M059J (cell line): ENCODE measurements at regions not wholly inside any gene's neighbourhood (a gene's known extent, or its start where the extent isn't known, plus 50 kb on each side); places are given as distances from the start of the nearest gene placed in this dataset.
"Not testable (repeated sequence)": the region's sequence is repeated elsewhere in the genome, so short reads cannot be mapped to it uniquely, and the experiment has no call there.

Source experiments
- DNase-seq: peaks from one replicate; pipeline ENCODE4 v3.0.0-alpha.2; 2012; ENCODE audit warnings: low read depth

DNA sequence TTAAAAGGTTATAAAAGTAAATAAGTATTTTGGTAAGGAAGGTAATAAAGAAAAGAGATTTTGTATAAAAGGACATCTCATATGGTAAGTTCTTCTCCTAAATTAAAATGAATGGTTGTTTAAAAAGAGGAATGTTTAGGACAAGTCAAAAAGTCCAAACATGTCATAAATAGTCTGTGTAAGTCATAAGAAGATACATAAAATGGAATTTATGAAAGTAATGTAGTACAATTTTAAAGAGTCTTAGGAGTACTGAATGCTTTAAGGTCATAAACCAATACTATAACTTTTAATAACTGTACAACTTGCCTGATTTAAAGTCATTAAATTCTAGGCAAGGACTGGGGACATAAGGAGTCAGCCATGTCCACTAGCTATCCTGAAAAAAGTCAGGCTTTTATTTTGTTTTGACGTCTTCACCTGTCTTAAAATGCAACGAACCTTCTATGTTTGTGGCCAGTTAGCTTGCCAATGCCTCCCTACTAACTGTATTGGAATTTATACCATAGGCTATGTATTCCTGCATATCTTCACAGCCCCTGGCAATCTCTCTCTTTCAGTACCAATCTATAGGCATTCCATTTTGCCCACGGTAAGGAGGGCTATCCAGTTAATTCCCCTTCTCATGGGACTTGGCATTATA is 312.3 kb upstream of the LRRTM4 start:
- no peak for DNase-seq

DNA sequence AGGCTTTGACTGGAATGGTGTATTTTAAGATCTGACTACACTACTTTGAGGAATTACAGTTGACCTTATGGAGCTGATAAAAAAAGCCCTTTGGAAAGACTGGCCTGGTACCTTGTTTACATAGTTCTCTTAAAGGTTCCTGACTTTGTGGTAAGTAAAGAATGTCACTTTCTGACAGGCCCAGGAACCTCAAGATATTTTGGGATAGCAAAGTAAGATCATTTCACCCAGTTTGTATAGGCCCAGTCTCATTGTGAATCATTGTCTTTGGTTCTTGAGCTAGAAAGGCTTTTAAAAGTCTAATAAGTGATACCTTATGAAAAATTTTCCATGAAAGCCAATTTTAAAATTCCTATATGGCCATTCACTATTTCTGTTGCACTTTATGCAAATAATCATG is 316.3 kb upstream of the LRRTM4 start:
- peak; percentile 16 for DNase-seq

DNA sequence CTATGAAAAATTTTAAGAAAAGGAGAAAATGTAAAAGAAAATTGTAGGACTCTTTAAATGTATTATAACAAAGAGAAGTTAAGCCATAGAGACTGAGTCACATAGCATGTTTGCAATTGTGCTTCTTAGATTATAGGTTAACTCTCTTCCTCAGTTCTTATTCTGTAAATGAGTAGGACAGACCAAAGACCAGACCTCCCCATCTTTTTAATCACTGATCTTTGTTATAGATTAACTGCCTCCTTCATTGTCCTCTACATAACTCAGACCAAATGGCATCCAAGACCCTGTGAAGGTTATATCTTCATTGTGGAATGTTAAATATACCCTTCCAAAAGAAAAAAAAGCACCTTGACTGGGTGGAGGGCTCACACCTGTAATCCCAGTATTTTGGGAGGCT is 316.9 kb upstream of the LRRTM4 start:
- no peak for DNase-seq

DNA sequence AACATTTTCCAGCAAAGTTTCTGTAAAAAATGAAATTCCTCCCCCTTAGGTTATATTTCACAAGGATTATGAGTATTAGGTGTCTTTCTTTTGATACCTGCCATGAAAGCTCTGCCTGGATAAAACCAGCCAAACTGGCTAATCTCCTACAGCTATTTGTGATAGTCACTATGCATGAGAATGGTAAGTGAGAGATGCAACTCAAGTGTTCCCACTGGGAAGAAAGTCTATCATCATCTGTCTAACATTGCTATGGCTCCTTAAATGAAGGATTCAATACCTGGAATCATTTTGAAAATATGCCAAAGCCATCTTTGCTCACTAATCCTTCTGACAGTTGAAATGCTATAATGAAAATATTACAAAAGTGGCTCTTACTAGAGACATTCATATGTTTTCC is 339.9 kb upstream of the LRRTM4 start:
- no peak for DNase-seq

DNA sequence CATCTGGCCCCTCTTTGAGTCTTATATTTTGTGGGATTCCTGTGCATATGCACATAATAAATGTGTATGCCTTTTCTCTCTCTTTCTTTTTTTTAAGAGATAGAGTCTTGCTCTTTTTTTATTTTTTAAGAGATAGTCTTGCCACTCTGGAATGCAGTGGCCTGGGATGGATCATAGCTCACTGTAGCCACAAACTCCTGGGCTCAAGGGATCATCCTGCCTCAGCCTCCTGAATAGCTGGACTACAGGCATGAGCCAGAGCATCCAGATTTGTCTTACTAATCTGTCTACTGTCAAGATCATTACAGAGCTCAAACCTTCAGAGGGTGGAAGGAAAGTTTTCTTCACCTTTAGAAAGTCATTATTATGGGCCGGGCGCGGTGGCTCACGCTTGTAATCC is 342.2 kb upstream of the LRRTM4 start:
- DNase-seq, result no peak

DNA sequence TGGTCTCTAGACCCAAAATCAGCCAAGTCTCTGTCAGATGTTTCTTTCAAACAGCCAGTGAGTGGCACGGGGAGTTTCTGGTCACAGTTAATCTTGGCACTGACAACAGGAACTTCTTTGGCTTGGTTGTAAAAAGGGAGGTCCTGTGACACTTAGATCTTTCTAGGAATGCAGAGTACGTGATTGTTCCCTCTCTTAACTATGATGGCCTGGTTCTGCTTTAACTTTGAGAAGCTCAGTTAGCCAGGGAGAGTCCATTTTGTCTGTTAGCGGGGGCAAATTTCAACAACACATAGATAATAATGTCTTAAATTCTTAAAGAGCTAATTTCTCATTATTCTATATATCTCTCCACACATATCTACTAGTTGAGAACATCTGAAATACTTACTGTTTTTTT is 344.5 kb upstream of the LRRTM4 start:
- DNase-seq, result no peak

DNA sequence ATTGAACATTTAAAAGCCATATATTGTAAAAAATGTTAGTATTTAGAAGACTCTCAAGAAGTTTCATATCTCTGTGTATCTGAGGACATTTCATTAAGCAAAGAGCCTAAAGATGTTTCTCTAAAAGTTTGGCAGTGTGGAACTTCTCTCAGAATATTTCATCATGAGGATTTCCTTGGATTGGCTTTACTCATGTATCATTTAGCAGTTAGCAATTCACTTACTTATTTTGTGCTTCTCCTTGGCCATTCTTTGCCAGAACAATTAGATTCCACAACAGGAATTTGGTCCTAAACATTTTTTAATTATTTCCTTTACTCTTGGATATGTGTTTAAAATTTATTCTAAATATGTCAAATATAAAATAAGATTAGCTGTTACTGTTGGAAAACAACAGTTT is 345.0 kb upstream of the LRRTM4 start:
- no peak for DNase-seq

DNA sequence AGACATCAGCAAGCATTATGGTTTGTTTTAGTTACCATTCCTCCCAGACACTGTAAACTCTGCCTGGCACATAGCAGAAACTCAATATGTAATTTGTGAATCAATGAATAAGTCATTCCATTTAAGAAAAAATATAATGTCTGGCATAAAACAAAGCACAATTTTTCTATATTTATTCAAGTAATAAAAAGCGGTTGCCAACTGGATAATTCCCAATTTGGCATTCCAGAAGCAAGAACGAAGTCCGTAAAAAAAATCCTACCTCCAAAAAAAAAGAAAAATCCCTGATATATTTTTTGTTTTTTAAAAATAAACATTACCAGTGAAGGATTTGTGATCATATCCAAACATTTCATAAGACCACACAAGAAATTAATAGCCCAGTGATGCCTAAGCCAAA is 351.3 kb upstream of the LRRTM4 start:
- DNase-seq, result no peak

DNA sequence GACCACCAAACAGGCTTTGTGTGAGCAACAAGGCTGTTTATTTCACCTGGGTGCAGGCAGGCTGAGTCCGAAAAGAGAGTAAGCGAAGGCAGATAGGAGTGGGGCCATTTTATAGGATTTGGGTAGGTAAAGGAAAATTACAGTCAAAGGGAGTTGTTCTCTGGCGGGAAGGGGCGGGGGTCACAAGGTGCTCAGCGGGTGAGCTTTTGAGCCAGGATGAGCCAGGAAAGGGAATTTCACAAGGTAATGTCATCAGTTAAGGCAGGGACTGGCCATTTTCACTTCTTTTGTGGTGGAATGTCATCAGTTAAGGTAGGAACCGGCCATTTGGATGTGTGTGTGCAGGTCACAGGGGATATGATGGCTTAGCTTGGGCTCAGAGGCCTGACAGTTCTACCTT is 378.0 kb upstream of the LRRTM4 start:
- not testable (repeated sequence) for DNase-seq

DNA sequence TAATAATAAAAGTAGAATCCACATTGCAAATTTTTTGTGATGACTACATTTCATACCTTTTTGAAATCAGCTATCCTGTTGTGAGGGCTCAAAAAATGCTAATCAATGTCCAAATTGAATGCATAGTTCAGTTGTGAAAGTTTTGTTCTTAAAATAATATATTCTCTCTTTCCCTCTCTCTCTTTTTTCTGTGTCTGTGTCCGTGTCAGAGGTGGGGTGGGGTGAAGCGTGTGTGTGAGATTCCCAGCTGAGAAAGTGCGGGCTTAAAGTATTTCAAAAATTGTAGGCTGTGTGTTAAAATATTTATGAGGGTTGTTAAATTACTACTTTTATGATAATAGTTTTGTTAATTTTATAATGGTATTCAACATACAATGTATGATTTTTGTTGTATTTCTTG is 388.0 kb upstream of the LRRTM4 start:
- no peak for DNase-seq

DNA sequence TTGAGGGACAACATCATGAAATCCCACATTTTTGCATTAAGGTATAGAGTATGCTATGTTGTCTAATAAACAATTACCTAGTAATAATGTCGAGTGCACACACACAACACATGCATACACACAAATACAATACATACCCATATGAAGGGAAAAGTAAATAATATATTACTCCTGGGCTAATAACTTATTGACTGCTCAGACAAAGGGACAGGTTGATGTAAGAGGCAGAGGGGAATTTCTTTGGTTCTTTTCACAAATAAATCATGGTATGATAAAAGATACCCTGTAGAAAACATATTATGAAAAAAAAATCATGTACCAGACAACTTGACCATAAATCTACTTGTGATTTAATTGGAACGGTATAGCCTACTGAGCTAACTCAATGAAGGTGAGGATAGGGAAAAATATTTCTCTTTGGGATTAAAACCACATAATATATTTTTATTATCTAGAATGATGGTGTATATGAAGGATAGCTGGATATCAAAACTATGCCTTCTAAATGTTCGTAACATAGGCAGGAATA is 398.7 kb upstream of the LRRTM4 start:
- DNase-seq, result no peak

DNA sequence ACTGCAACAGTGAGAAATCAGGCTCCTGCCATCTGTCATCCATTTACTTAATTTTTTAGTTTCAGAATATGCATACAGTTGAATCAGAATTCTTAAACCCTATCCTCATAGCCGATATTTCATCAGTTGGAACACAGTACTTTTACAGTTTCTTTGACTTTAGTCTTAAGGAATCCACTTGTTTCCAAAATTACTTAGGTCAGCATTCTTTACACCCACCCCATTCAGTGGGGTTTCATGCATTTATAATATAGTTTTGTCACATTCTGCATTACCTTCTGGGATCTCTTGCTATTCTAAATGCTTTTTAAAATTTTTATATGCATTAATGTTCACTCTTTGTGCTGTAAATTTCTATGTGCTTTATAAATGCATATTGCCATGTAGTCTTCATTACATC is 400.4 kb upstream of the LRRTM4 start:
- no peak for DNase-seq

DNA sequence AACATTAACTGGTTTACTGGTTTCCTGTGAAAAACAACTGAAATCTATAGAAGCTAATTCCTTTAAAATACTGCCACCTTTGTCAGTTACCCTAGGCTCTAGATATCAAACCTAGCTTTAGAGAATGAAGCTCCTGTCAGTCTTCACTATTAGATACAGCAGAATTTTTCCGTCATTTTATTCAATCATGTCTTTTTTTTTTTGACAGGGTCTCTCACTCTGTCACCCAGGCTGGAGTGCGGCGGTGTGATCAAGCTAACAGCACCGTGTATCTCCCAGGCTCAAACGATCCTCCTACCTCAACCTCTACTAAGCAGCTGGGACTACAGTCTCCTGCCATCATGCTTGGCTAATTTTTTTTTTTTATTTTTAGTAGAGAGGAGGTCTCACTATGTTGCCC is 415.2 kb upstream of the LRRTM4 start:
- DNase-seq, result no peak

DNA sequence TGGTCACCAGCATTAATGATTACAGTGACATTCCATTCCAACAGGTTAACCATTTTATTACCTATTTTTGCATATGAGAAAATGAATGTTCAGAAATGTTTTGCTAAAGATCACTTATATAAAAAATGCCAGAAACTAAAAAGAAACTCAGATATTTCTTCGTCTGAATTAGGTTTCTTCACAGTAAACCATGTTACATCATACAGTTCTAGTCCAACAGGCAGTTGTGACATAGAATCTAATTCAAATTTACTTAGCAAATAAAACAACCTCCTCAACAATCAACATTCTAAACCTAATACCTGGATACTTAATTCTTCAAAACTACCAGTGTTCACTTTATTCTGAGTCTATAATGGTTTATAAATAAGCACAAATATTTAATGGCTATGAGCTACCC is 416.3 kb upstream of the LRRTM4 start:
- DNase-seq, result no peak

DNA sequence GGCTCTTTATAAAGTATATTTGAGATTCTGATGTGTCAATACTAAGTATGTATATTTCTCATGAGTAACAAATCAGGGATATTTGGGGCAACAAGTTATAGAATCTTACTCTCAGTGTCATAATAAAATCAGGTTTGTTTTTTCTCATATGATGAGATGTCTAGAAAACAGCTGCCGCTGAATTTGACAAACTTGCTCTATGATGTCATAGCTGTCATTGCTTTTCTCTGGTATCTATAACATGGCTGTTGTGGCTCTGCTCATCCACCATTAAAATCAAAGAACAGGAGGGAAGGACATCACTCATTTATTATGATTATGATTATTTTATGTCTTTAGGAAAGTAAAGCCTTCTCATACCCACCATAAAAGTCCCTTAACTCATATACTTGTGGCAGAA is 417.2 kb upstream of the LRRTM4 start:
- no peak for DNase-seq

DNA sequence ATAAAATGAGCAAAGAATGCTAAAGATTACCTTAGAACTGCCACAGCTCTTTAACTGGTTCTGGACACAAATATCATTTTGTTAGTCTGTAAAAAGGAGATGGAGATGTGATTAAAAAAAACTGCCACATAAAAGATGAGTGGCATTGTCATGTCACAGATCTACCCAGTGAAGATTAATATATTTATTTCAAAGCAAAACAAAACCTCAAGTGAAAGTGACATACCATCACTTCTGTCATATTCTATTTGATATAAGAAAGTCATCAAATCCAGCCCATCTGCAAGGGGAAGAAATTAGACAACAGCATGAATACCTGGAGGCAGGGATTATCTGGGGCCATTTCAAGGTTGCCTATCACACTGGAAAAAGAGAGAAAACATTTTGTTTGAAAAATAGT is 417.6 kb upstream of the LRRTM4 start:
- no peak for DNase-seq

DNA sequence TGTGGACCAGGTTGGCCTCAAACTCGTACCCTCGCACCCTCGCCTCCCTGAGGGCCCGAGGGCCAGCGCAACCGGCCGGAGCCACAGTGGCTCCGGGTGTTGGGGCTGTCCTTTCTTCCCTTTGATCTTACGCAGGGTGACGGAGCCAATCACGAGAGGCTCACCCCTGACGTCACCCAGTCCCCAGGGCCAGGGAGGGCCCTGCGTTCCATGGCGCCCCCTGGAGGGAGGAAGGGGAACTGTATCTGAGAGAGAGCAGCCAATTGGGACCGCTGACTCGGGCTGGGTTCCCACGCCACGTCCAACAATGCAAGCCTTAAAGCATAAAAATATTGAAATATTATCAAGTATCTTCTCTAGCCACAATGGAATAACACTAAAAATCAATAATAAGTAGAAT is 432.8 kb upstream of the LRRTM4 start:
- DNase-seq, result no peak

DNA sequence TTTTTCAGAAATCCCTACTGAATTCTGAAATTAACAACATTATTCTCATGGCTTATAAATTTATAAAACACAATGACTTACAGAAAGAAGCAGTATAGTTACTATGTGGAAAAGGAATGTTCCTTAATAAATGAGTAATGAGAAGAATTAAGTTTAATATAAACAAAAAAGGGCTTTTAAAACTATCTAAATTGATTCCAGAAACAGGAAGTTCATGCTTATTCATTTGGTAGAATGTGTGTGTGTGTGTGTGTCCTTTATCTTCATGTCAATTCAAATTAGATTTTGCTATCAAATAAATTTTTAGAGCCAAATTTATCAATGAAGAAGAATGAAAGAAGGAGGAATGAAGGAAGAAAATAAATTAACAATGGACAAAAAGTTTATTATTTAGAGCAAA is 440.8 kb upstream of the LRRTM4 start:
- no peak for DNase-seq

DNA sequence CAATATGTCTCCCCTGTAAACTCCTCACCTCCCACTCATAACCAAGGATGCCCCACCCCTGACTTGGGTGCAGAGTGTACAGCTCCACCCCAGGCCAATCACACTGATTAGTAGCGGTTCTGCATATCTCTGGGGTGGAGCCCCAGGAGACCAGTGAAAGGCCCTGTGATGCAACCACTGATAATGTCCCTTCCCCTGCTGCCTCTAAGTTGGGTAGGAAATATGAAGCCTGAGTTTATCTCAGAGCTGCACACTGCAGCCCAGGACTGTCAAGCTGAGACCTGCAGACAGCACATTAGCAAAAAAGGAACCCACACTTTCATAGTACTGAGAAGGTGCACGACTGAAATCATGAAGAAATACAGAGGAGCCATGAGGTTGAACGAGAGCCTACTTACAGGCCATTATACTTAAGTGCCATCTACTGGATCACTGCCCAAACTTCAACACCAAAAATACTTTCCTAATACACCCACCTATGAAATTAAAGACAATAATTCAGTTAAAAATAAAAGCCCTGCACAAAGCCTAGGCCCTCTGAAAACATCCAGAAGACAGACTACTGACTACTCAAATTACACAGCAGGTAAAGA is 455.4 kb upstream of the LRRTM4 start:
- peak; percentile 3 for DNase-seq

DNA sequence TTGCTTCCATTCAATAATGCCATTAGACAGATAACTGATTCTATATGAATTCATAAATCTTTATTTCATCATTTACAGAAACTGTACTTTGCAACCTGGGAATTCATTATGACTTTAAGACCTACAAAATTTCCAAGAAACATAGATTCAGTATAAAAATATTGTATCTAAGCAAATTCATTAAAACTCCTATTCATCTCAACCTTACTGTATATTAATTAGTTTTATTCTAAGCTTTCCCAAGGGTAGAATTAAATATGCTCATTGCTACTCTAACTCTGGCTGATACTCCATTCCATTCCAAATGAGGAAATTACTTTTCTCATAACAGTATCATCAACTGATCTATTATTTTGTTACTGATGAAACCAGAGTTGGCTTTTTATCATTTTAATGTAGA is 473.0 kb upstream of the LRRTM4 start:
- no peak for DNase-seq

DNA sequence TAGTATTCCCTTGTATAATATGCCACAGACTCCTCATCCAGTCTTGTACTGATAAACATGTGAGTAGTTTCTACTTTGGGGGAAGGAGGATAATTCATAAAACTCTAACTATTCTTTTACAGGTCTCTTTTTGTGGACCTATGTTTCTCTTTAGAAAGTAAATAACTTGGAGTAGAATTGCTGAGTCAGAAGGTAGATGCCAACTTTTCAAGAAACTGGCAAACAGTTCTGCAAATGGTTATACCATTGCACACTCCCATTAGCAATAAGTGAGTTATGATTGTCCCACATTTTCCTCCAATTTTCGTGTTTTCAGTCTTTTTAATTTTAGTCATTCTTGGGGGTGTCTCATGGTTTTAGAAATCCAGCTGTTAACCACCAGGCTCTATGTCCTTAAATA is 477.2 kb upstream of the LRRTM4 start:
- DNase-seq, result peak; percentile 9

DNA sequence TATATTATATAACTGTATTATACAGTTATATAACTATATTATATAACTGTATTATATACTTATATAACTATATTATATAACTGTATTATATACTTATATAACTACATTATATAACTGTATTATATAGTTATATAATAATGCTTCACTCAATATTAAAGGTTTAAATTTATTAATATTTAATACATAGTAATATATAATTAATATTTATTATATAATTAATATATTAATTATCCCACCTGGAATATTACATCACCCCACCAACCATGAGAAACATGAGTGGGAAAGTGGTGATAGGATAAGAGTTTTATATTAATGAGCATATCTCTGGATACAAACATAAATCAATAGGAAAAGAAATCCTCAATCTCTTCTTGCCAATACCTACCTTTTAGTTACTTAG is 487.1 kb upstream of the LRRTM4 start:
- no peak for DNase-seq

DNA sequence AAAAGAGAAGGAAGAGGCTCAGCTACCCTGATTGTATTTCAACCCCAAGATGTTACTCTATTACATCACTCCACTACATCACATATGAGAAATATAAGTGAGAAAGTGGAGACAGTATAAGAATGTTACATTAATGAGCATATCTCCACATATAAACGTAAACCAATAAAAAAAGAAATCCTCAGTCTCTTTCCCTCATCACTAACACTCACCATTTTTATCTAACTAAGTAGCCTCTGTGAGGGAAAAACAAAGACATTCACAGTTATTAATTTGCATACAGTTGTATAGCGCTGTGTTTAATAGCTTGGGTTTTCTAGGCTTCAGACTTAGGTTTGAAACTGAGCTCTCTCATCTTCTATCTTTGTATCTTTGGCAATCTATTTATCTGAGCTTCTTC is 489.1 kb upstream of the LRRTM4 start:
- no peak for DNase-seq

DNA sequence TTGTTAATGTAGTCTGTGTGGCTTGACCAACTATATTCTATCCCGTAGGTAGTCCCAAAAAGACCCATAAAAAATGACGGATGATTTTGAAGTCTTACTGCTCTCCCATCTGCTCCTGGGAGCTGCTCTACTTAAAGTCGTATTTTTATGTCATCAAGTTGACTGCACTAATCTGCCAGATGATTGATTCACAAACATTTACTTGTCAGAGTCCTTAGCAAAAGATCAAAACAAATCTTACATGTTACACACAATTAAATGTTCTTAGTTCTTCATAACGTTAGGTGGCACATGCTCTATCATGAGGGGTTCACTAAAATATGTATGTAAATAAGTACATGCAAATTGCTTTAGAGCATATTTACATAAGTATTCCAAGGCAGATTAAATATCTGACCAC is 498.3 kb upstream of the LRRTM4 start:
- DNase-seq, result no peak
